Endothelial cell (in vitro differentiated cells): ENCODE measurements at regions not wholly inside any gene's neighbourhood (a gene's known extent, or its start where the extent isn't known, plus 50 kb on each side); places are given as distances from the start of the nearest gene placed in this dataset.

ENCODE experiments used
- DNase-seq: peaks from one replicate; pipeline ENCODE4 v3.0.0; 2021; ENCODE audit warnings: low spot score
- H3K27ac Mint-ChIP-seq: one replicate; pipeline ENCODE4 v1.8.0; 2021; ENCODE audit warnings: mixed read lengths, inconsistent platforms; ENCODE audit not compliant: unreplicated experiment
- H3K27me3 Mint-ChIP-seq: one replicate; pipeline ENCODE4 v1.8.0; 2021; ENCODE audit warnings: mild to moderate bottlenecking, moderate library complexity, mixed read lengths, inconsistent platforms; ENCODE audit not compliant: unreplicated experiment
- H3K36me3 Mint-ChIP-seq: one replicate; pipeline ENCODE4 v1.8.0; 2021; ENCODE audit warnings: mild to moderate bottlenecking, low read depth, mixed read lengths, inconsistent platforms; ENCODE audit not compliant: unreplicated experiment
- H3K4me1 Mint-ChIP-seq: one replicate; pipeline ENCODE4 v1.8.0; 2021; ENCODE audit warnings: mild to moderate bottlenecking, mixed read lengths, inconsistent platforms; ENCODE audit not compliant: unreplicated experiment
- H3K4me3 Mint-ChIP-seq: one replicate; pipeline ENCODE4 v1.8.0; 2021; ENCODE audit warnings: mild to moderate bottlenecking, mixed read lengths, inconsistent platforms; ENCODE audit not compliant: unreplicated experiment
- H3K9me3 Mint-ChIP-seq: one replicate; pipeline ENCODE4 v1.8.0; 2021; ENCODE audit warnings: mixed read lengths, inconsistent platforms; ENCODE audit not compliant: unreplicated experiment
- TF ChIP-seq, protein P1 (sequence below): fragments of 200-600 bp; sonication (generic); IDR thresholded peaks from one replicate; pipeline ENCODE4 v1.5.0; 2021; ENCODE audit warnings: antibody characterized with exemption; ENCODE audit not compliant: unreplicated experiment

DNA sequence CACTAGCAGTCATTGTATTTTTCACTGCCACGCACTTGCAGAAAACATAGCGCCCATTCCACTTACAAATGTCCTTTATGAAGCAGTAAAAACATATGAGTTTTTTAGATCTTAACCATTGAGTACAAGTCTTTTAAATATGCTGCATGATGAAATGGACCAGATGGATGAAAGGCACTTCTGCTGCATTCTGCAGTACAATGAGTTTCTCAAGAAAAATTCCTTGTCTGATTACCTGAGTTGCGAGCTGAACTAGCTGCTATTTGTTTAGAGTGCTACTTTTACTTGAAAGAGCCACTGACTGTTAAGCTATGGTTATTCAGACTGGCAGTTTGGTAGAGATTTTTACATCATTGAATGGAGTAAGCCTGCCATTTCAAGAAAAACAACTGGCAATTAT is 825.5 kb upstream of the ACVR2A start:
- Mint-ChIP-seq H3K27me3 (no peaks in the 10 kb centered on the region), H3K4me3 (no peak overlapping the region), H3K36me3 (no peaks in the 10 kb centered on the region), H3K4me1 (no peaks in the 10 kb centered on the region), H3K9me3 (no peaks in the 10 kb centered on the region), H3K27ac (no peak overlapping the region)
- TF ChIP-seq, protein P1, sequence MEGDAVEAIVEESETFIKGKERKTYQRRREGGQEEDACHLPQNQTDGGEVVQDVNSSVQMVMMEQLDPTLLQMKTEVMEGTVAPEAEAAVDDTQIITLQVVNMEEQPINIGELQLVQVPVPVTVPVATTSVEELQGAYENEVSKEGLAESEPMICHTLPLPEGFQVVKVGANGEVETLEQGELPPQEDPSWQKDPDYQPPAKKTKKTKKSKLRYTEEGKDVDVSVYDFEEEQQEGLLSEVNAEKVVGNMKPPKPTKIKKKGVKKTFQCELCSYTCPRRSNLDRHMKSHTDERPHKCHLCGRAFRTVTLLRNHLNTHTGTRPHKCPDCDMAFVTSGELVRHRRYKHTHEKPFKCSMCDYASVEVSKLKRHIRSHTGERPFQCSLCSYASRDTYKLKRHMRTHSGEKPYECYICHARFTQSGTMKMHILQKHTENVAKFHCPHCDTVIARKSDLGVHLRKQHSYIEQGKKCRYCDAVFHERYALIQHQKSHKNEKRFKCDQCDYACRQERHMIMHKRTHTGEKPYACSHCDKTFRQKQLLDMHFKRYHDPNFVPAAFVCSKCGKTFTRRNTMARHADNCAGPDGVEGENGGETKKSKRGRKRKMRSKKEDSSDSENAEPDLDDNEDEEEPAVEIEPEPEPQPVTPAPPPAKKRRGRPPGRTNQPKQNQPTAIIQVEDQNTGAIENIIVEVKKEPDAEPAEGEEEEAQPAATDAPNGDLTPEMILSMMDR, result no peak
- DNase-seq, result no peak

DNA sequence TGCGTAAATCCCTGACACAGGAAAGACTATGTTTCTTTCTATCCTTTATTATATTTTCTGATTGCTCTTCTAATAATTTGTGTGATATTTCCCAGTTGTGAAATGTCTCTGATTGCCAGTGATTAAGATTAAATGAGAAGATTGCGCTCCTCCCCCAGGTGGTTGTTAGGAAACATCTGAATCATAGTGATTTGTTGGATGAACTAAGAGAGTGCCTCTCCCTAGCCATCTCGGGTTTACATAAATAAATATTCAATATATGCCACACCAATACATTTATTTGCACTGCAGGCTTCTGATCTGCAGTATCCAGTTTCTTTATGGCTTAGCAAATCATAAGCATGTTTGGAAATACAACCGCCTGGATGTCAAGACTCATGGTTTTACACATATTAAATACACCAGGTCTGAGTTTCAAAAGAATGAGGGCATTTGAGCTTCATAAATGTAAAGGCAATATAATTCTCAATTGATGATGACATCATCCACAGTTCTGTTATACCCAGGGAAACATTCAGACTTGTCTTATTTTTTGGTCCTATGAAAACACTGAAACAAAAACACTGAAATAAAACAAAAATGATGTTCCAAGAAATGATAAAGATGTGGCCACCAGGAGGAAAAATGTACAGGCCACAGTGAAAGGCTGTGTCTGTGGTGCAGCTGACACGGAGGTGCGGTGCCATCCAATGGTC is 826.7 kb upstream of the ACVR2A start:
- DNase-seq, result no peak
- Mint-ChIP-seq H3K27me3 (no peaks in the 10 kb centered on the region), H3K4me1 (no peaks in the 10 kb centered on the region), H3K9me3 (no peaks in the 10 kb centered on the region), H3K27ac (no peak overlapping the region), H3K36me3 (no peaks in the 10 kb centered on the region), H3K4me3 (no peak overlapping the region)
- TF ChIP-seq, protein P1, result no peak

DNA sequence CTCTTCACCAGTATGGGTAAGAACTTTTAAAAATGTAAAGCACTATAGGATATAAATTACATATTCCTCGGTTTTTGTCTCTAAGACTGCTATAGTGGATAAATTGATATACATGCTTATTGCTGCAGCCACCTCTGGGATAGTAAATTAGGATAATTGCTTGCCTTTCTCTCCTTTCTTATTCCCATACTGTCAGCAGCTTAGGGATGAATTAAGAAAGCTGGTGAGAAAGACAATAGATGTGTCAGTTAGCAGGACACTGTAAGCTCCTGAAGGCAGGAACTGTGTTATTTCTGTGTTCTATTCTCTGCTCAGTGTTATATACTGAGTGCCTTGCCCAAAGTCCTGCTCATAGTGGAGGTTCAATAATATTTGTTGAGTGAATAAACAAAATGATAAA is 828.6 kb upstream of the ACVR2A start:
- H3K4me3 Mint-ChIP-seq, result no peak overlapping the region
- no peaks in the 10 kb centered on the region for H3K36me3 Mint-ChIP-seq
- DNase-seq, result no peak
- H3K4me1 Mint-ChIP-seq, result no peaks in the 10 kb centered on the region
- TF ChIP-seq, protein P1, result no peak
- no peaks in the 10 kb centered on the region for H3K27me3 Mint-ChIP-seq
- H3K27ac Mint-ChIP-seq, result no peak overlapping the region
- no peaks in the 10 kb centered on the region for H3K9me3 Mint-ChIP-seq

DNA sequence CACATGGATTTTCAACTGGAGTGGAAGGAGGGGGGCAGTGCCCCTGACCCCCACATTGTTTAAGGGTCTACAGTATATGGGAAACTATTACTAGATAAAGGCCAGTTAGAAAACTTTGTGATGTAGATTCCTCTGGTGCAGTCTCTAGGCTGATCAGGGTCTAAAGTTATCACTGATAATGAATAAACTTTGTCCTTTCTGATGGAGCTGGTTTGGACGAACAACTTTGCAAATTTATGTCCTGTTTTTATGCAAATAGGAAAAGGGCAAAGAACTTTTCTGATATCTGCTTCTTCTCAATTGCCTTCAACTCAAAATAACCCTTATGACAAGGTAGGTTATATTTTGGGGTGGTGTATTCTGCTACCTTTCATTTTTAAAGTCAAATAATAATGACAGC is 829.2 kb upstream of the ACVR2A start:
- Mint-ChIP-seq H3K4me1 (no peaks in the 10 kb centered on the region), H3K27ac (no peak overlapping the region), H3K9me3 (no peaks in the 10 kb centered on the region), H3K27me3 (no peaks in the 10 kb centered on the region), H3K36me3 (no peaks in the 10 kb centered on the region), H3K4me3 (no peak overlapping the region)
- TF ChIP-seq, protein P1, result no peak
- no peak for DNase-seq

DNA sequence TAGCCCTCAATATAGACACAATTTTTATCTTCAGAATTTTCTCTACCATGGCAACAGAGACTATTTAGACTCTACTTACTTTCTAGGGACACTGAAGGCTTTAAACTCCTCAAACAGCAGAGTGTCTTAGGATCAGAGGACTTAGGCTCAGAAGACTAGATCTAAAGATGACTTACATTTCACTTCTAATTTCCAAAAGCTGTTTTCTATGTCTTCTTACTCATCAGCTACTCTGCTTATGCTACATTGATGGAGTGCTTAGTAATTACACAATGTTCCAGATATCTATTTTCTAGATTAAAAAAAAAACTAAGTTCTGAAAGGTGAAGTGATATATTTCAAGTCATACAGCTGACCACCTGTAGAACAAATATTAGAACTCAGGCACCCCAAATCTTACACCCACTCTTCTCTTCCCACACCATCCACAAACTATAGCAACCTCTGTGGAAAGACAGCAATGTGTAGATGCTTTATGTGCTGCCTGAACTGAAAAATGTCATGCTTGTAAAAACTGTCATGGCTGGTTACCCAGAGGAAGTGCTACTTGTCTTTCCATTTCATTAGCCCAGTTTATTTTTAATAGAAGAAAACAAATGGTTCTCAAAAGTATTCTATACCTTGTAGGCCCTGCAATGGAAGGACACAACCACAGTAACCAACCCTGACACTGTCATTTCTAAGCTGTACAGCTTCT is 831.0 kb upstream of the ACVR2A start:
- H3K4me3 Mint-ChIP-seq, result no peak overlapping the region
- no peak for DNase-seq
- no peaks in the 10 kb centered on the region for H3K36me3 Mint-ChIP-seq
- no peak overlapping the region for H3K27ac Mint-ChIP-seq
- H3K27me3 Mint-ChIP-seq, result no peaks in the 10 kb centered on the region
- H3K9me3 Mint-ChIP-seq, result no peaks in the 10 kb centered on the region
- H3K4me1 Mint-ChIP-seq, result no peaks in the 10 kb centered on the region
- TF ChIP-seq, protein P1, result no peak
